Retina (tissue), 1 donor: ENCODE measurements at regions not wholly inside any gene's neighbourhood (a gene's known extent, or its start where the extent isn't known, plus 50 kb on each side); places are given as distances from the start of the nearest gene placed in this dataset.
"Not testable (repeated sequence)": the region's sequence is repeated elsewhere in the genome, so short reads cannot be mapped to it uniquely, and the experiment has no call there.

Experiments used
- DNase-seq: peaks from one replicate; pipeline ENCODE4 v3.0.0-alpha.2; 2016

DNA sequence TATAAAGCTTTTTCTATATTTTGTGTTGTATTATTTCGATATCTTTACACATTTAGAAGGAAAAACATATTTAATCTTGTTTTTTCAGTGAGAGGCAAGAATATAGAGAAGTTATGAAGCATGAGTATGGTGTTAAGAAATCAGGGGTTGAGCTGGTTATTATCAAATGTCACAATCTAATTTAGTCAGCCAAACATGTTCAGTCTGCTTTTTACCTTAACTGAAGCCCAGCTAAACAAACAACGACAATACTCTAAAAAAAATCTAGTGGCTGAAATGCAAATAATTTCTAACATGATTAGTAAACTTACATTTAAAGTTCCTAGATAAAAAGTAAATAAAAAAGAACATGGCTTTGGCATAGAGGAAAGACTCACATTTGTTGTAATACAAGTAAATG lies 433.8 kb upstream of the NRSN1 start:
- no peak for DNase-seq

DNA sequence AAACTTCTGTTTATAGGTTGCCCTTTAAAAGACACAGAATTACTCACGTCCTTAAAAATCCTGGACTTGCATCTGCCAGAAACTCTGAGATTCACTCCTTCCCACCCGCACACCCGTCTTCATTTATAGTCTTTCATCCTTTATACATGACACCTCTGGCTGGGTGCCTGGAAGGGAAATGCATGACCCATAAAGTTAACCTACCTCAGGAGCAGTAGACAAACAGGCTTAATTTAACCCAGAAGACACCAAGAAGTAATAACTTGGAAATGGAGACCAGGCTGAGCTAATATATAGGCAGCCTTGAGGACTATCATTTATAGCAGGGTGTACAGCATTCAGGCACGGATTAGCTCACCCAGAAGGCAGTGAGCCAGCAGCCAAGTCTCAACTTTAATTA lies 429.0 kb upstream of the NRSN1 start:
- DNase-seq = no peak

DNA sequence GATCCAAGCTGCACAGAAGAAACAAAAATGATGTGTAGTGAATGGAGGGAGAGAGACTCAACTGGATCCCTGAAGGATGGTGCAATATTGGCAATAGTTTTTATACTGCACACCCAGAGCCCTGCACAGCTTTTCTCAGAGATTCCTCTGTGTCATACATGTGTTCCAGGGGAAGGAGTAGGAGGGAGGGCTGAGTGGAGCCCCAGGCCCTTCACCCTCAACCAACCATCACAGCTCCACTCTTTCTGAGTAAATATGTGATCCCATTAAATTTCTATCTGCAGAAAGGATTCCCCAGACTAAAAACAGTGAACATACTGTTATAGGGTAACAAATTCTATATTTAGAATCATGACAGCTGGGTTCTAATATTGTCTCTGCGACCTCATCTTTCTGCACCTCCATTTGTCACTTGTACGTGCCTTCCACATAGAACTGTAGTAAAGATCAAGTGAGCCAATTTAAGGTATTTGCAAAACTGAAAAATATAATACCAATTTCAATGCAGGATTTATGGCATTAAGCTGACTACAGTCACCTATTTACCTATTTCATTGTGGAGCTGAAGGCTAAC lies 421.4 kb upstream of the NRSN1 start:
- no peak for DNase-seq

DNA sequence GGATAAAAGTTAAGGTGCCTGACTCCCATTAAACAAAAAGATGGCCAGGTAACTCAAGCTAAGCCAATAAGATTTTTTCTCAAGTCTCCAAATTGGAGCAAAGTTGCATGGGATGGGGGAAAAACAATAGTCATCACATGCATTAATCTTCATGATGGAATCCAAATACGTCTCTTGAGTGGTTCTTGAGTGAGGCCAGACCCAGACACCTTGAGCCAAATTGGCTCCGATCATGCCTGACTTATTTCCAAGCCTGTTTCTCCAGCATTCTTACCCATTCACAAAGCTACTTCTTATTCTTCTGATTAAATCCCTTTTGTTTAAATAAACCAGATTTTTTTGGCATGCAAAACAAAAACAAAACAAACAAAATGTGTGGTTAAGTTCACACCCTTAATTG lies 420.3 kb upstream of the NRSN1 start:
- DNase-seq = no peak

DNA sequence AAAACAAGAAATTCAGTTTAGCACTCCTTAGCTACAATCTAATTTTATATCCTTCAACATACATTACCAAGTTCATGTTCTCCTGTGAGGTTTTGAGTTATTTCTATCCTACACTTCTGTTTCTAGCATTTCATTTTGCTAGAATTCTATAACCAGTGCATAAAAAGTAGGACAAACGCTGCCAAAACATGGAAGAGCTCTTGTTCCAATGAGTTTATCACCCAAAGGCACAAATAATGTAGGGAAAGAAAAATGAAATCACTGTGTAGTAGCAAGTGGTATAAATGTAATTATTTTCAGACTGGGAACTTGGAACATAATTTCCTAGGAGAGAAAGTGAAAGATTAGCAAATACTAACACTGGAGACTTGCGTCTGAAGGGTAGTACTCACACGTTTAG lies 413.3 kb upstream of the NRSN1 start:
- DNase-seq = no peak

DNA sequence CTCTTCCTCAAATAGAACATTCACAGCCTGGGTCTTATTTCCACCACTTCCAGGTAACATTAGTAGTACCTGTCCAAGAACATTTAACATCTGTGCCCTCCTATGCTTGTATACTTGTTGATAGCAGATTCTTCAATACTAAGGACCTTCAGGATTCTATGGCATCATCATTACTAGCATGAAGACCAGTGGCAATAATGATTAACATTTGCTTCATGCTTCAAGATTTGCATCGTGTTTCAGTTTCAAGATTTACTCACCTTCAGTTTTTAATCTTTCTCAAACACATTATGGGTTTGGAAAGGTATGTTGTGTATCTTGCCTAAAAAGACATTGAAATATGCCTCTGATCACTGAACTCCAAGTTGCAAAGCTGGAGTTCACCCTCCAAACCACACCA lies 412.8 kb upstream of the NRSN1 start:
- DNase-seq = no peak

DNA sequence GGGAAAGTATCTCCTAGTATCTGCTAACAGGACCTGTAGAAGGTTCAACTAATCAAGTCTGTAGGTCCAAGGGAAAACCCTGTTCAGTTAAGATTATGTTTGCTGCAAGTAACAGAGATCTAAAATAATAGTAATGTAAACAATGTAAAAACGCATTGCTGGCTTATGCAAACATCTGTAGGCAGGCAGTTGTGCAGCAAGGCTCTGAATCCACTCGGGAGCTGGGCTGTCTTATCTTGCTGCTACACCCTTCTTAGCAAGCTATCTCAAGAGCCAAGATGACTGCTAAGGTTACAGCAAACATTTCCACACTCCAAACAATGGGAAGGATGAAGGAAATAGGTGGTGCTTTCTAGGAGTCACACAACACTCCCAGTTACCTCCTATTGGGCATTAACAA lies 397.3 kb upstream of the NRSN1 start:
- no peak for DNase-seq

DNA sequence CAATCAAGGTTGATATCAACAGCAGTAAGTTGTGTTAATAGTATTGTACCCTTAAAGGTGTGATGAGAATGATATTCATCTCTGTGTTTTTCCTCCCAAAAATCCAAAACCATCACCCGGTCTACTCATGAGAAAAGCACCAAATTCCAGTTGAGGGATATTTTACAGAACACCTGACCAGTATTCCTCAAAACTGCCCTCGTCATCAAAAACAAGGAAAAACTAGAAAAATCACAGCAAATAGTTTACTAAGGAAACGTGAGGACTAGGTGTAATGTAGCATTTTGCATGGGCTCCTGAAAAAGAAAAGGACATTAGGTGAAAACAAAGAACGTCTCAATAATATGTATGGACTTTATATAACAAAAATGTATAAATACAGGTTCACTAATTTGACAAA lies 394.4 kb upstream of the NRSN1 start:
- DNase-seq = no peak

DNA sequence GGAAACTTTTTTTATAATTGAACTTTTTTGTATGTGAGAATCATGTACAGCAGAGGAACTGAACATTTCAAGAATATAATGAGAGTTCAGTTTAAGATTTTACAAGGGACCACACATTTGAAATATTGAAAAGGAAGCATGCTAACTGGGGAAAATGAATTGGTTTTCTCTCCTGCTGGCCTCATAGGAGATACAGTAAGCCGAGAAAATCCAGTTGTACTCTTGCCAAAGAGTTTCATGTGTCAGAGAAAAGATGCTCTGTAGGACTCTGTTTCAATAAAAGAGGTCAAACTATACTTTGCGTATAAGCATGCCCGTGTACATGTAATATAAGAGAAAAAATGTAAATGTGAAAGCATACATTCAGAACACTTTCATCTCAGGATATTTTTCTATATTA lies 393.5 kb upstream of the NRSN1 start:
- no peak for DNase-seq

DNA sequence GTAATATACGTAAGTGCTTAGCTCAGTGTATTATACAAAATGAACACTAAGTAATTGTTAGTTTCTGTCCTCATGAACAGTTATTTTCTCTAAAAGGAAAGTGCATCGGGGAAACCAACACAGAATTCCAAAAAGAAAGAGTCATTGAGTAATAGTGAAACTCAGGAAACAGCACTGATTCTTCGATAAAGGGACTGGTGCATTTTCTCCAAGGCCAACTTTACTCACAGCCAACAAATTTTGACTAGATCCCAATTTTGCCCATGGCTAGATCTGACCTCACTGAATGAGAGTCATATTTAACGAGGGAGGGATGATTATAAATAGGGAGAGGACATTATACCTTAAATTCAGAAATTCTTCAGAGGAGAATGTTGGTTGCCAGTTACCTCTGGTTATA lies 390.9 kb upstream of the NRSN1 start:
- no peak for DNase-seq

DNA sequence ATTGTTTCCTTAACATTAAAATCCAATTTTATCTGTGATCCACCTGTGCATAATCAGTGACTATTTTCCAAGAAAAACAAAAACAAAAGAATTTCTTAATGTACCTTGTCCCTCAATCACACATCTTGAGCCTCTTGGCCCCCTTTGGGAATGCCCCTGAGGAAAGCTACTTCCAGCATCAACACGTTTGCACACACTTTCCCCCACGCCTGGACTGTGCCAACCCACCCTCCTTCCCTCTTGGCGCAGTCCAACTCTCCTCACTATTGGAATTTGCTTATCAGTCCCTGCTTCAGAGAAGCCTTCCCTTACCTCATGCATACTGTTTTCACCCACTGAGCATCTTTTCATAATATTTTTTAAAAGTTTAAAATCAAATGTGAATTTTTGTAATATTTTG lies 389.4 kb upstream of the NRSN1 start:
- no peak for DNase-seq

DNA sequence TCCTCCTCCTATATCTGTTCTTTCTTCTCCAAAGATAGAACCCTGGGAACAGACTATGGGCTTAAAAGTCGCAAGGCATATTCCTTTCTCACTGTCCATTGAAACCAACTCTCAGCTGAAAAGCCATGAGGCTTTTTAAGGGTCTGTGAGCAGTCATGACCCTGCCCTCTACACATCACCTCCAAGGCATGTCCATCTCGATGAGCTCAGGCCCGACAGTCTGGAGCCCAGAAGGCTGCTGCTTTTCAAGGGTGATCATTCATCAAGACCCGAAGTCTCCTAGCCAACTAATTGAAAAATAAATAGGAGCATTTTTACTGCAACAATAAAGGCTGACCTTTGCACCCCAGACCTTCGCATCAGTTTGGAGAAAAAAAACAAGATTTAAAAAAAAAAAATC lies 378.8 kb upstream of the NRSN1 start:
- DNase-seq = no peak

DNA sequence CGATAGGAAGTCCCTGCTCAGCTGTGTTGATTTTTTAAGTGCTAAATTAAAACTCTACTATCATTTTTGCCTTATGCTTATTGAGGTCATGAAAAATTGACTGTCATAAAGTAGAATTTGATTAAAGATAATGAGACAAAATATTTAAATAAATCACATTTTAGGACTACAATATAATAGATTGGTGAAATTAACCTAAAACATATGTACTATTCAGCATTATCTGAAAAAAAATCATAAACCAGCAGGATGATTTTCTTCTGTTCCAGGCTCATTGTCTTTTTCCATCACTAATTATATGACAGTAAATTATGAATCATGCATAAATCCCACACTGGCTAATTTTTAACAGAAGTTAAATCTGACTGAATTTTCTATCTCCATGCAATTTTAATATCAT lies 373.6 kb upstream of the NRSN1 start:
- no peak for DNase-seq

DNA sequence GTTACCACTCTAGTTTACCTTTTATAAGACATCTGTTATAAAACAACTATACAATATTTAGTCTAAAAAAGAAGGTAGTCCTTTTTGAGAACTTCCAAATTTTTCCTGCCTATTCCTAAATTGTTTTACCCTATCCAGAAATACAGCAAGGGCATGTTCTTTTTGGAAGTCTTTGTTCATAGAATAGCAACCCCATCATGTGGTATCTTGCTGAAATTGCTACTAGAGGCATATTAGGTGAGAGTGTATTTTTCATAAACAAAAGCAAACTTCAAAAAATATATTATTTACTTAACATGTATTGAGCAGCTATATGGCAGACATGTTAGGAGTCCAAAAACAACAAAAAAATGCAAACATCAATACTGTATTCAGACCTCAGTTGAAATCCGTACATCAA lies 371.8 kb upstream of the NRSN1 start:
- no peak for DNase-seq

DNA sequence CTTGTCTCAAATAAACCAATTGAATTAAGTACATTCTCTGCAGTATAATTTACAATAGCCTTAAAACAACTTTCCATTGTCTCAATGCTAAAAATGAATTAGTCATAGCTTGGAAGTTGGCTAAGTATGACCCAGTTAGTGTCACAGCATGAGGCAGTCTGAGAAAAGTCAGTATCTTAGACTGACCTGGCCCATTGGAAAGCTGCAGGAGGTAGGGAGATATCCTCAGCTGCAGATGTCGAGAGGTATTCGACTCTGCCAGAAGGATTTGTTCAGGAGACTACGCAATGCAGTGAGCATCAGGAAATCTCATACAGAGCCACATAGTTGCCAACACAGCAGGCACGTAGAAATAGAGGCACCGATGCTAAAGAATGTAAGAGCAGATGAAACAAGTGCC lies 350.9 kb upstream of the NRSN1 start:
- DNase-seq = no peak

DNA sequence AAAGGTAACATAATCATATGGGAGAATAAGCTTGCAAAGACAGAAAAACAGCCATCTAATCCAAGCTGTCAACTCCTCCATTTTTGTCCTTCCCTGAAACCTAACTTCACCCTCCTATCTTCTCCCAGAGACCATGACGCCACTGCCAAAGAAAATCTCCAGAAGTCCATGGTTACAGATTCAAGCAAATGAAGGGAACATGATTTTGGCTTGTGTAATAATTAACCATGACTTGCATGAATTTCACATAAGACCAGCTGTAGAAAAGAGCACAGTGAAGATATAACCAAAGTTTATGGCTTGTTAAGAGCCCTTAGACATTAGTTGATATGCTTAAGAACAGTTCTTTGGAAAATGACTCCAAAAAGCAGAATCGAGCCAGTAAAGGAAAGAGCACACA lies 342.1 kb upstream of the NRSN1 start:
- DNase-seq = no peak

DNA sequence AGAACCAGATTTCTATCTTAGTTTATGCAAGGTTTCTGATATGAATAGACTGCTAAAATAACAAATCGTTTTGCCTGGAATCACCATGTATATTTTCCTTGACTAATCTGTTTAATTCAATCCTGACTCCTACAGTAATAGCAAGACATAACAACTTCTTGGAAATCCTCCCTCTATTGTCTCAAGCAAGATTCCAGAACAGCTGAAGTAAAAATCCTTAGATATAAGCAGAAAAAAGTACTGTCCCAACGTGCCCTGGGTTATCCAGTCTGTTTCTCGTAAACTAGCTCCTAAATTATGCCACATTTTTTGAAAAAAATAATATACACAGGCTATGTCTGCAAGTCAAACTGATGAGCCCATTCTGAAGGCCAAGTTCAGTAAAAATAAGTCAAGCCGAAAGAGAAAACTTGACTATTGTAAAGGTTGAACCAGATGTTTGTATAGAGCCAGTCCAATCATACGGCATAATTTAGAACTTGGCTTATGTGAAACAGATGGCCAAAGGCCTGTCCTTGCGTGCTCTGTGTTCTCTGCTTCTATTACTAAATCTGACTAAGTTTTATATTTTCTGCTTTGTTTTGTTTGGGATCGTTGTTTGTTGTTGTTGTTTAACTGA lies 341.6 kb upstream of the NRSN1 start:
- no peak for DNase-seq

DNA sequence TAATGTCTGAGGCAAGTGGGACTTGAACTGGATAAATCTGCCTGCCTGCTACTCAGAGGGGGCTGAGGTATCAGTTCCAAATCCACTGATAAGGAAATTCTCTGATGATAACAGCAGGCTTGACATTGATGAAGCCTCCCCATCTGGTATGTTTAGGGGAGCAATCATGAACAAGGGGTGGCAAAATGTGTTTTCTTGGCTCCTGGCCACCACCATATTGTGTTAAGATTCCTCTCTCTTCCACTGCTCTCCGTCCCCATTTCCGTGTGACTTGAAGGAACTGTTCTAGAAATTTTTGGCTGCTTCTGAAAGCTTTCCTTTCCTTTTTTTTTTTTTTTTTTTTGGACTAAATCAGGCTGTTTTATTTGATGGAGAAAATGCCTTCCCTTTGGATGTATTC lies 335.3 kb upstream of the NRSN1 start:
- DNase-seq = no peak

DNA sequence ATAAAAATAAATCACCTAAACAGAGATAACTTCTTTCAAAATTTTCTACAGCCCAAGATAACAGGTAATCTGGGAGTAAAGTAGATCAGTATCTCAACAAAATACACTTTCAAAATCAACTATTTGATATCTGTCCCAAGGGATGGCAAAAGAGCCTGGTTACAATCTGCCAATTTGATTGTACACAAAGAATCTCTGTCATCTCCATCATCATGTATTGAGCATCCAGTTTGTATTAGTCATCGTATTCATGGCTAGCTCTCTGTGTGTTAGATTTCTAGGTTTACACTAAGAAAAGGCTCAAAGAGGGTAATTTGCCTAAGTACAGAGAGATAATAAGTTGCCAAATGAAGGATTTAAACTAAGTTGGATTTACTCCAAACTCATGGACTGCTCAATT lies 329.0 kb upstream of the NRSN1 start:
- no peak for DNase-seq

DNA sequence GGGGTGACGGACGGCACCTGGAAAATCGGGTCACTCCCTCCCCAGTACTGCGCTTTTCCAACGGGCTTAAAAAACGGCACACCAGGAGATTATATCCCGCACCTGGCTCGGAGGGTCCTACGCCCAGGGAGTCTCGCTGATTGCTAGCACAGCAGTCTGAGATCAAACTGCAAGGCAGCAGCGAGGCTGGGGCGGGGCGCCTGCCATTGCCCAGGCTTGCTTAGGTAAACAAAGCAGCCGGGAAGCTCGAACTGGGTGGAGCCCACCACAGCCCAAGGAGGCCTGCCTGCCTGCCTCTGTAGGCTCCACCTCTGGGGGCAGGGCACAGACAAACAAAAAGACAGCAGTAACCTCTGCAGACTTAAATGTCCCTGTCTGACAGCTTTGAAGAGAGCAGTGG lies 321.7 kb upstream of the NRSN1 start:
- DNase-seq = not testable (repeated sequence)

DNA sequence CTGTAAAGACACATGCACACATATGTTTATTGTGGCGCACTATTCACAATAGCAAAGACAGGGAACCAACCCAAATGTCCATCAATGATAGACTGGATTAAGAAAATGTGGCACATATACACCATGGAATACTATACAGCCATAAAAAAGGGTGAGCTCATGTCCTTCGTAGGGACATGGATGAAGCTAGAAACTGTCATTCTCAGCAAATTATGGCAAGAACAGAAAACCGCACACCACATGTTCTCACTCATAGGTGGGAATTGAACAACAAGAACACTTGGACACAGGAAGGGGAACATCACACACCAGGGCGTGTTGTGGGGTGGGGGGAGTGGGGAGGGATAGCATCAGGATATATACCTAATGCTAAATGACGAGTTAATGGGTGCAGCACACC lies 304.9 kb upstream of the NRSN1 start:
- not testable (repeated sequence) for DNase-seq

DNA sequence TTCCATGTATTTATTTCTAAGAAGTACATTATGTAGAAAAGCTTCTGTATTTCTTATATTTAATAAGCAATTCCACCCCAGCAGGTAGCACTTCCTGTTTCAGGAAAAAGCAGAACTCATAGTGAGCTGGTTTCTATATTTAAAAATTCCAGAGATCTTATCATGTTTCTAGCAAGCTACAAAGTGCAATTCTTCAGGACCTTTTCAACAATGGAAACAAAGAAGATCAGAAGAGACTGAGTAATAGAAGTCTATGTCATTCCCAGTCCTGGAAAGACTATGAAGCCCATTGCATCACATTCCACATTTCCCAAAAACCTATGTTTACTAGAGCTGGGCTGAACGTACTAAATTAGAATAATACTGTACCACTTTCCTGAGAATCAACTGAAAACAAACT lies 302.6 kb upstream of the NRSN1 start:
- no peak for DNase-seq

DNA sequence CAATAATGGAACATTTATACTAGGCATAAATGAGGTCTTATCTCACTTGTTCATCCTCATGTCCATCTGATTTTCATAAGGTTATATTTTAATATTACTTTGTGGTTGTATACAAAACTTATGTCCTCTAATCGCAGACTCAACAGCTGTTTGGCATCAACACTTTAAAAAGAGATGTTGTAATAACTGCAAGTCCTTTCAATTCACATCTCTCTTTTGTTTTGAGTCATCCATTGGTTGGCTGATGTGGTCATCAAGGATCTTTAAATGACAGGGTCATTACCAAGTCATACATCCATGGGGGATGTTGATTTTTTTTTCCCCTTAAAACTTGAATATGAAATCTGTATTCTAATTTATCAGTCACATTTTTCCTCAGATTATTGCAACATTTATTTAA lies 299.4 kb upstream of the NRSN1 start:
- DNase-seq = no peak

DNA sequence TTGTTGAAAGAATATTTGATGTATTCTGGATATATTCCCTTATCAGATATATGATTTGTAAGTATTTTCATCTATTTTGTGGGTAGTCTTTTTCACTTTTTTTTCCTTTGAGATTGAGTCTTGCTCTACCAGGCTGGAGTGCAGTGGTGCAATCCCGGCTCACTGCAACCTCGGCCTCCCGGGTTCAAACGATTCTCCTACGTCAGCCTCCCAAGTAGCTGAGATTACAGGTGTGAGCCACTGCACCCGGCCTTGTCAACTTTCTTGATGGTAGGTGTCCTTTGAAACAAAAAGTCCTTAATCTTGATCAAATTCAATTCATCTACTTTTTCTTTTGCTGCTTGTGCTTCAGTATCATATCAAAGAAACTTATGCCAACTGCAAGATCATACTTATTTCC lies 297.2 kb upstream of the NRSN1 start:
- no peak for DNase-seq

DNA sequence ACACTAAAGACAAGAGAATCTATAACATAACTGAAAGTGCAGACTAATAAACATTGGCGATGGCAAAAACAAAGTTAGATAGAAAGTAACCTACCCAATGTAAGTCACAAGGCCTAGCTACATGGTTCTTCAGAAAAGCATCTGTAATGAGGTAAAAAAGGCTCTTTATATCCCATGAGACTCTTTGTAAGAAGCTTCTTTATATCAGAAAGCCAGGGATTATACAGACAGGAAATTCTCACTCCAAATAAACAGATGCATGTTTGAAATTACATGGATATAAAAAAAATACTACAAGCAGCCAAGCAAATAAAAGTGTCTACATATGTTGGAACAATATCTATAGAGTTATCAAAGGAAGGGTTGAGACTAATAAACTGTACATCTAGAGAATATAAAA lies 284.9 kb upstream of the NRSN1 start:
- DNase-seq = no peak

DNA sequence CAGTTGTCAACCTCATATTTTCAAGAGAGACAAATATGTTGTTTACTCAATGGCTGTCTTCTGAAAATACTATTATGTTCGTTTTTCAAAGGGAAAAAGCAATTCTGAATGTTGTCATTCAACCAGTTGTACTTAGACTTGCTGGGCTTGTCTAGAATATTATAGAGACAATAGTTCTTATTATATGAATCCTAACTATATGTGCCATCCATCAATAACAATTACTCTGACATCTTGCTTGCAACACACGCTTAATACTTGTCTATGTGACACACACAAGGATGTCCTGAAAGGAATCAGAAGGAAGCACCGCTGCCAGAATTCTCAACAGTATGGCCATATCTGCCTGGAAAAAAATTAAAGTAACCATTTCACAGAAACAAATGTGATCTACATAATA lies 283.3 kb upstream of the NRSN1 start:
- DNase-seq = no peak
